HG02678 (cell line): ENCODE measurements at regions not wholly inside any gene's neighbourhood (a gene's known extent, or its start where the extent isn't known, plus 50 kb on each side); places are given as distances from the start of the nearest gene placed in this dataset.

Experiments used
- ATAC-seq: cut with Tn5 transposase; IDR thresholded peaks from one replicate; pipeline ENCODE4 v1.9.1; 2021; ENCODE audit warnings: mild to moderate bottlenecking, moderate library complexity; ENCODE audit not compliant: unreplicated experiment

DNA sequence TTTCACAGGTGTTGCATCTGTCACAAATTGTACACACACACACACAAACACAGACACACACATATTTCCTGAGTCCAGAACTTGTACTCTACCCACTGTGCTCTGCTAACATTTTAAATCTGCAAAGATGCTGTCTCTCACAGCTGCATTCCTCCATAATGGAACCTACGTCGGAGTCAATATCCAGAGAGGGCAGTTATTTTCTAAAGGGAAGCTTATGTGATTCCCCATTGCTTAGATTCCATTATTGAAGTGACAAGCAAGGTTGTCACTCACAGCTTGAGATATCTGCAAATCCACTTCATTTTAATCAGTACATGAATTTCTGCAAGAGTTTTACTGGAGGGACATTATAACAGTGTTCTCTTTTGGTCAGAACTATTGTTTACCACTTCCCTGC is 992.4 kb downstream of the NSUN3 start:
- ATAC-seq, result no peak

- no peak for ATAC-seq
Measured at GRCh38 chr3:95082191-95082590, 1019.3 kb downstream of the NSUN3 start.

DNA sequence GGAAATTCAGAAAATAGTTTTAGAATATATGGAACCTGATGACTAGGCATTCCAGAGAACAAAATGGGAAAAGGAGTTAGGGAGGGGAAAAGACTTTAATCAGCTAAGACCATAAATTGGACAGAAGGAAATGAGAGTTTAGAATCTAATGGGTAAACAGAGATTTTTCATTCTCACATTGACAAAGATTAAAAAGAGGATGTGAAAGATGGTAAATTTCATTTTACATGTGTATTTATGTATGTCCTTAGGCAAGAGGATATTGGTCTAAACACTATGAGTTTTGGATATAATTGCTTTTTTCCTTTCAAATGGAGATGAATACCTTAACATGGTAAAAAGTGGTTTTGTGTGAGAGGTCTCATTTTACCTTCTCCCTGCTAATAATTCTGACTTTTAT is 1021.9 kb downstream of the NSUN3 start:
- no peak for ATAC-seq

DNA sequence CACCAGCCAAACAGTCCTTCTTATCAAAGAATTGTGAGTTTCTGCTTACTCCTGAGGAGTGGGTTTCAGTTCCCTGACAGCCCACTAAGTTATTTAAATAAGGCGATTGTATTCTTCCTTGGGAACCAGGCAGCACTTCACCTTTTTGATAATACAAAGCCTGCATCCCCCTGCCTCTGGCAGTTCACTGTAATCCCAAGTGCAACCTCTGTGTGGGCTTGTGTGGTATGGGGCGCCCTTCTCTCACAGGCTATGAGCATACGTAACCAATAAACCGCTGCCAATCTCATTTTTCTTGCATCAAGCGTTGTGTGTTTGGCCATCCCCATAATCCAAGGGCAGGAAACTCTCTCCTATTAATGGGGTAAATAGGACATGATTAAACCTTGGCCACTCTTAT is 1025.6 kb downstream of the NSUN3 start:
- ATAC-seq, result no peak

DNA sequence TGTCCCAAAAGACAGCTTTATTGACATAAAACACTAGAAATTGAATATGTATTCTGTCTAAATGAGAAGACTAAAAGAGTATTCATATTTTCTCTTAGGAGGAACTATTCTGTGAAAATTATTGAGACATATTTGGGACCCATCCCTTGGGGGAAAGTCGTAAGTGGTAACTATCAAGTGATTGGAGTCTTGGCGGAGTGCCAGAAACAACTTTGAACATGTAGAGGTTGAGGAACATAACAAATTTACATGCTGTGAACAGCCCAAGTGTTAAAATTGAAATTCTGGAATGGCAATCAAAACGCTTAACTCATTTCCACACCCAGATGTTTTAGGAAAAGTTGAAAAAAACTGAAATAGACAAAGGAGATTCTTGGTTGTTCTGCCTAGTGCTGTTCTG is 1034.6 kb downstream of the NSUN3 start:
- no peak for ATAC-seq

DNA sequence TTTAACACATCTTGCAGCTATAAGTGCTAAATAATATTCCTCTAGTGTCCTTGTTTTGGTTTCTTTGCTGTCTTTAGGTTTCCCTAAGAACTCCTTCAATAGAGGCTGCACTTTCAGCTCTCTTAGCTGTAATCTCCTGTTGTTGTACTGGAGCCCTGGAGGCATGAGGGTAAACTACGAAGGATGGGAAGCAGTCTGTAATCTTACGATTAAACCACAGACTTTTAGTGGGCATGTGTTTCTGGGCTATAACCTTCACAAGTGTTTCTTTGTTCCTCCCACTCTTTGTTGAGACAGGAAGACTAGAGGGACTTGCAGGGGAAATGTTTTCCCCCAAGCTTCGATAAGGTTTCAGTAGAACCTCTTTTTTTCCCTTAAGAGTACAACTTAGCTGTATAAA is 1058.1 kb downstream of the NSUN3 start:
- no peak for ATAC-seq

DNA sequence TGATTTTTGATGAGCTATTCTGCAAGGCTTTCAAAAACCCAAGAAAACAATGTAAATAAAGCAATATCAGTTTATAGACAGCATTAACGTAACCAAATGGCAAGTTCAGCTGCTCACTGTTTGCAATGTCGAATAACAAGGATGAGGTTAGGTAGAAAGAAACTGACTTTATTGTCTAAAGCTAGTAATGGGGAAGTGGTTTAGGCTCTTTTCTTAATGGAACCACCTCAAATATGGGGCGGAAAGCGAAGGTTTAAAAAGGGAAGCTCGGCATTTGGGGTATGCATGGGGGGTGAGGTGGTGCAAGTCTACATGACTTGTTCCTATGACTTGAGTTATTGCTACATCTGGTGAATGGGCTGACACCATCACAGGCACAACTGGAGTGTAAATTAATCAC is 1060.2 kb downstream of the NSUN3 start:
- no peak for ATAC-seq

DNA sequence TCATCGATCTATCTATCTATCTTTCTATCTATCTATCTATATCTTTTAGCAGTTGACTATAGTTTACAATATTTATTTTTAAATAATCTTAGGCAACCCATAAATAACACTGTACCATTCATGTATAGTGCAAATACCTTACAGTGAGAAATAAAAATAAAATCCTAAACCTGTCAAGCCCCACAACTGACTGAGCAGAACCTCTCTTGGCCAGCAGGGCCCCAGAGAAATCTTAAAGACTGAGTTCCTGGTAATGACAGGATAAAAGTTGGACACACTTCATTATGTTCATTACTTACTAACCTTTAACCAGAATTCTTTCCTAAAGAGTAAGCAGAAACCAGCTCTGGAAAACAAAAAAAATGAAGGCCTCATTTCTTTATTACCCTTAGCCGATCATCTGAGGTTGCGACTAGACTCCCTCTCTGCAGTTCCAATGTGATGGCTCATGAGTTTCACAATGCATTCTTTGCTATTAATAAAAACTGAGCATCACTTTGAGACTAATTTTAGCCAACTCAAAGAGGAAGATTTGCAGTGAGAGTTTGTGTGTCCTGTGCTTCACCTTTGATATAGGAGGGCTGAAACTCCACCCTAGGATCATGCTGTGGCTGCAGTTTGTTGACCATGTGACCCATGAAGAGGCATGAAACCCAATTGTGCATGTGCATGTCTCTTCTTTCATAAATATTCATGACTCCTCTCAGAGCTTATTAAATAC is 1072.0 kb downstream of the NSUN3 start:
- ATAC-seq, result no peak

DNA sequence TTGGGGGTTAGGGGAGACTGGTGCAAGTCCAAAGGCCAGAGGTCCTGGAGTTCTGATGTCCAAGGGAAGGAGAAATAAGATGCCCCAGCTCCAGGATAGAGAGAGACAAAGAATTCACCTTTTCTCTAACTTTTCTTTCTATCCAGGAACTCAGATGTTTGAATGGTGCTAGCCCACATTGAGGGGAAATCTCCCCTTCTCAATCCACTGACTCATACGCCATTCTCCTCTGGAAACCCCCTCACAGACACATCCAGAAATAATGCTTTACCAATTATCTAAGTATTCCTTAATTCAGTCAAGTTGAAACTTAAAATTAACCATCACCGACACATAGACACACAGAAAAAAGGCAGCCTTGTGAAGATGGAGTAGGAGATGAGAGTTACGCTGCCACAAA is 1085.2 kb downstream of the NSUN3 start:
- ATAC-seq, result peak; percentile 48

DNA sequence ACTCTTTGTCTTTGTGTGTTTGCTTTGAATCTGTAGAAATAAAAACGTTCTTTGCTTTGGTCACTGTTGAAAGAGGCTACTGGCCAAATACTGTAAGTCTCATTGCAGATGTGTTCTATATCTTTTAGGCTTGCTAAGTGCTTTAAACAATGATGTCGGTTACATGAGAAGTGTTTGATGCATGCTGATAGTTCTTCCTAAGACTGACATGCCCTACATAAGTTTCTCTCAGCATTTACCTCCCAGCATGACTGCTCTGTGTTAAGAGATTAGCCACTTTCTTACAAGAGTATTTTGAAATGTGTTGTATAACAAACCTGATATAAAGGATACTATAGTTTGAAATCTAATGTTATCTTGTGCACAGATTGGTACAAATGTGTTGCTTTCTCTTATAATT is 1088.7 kb downstream of the NSUN3 start:
- no peak for ATAC-seq

GRCh38 chr3:95154766-95155165 is 1091.9 kb downstream of the NSUN3 start:
- ATAC-seq, result no peak

DNA sequence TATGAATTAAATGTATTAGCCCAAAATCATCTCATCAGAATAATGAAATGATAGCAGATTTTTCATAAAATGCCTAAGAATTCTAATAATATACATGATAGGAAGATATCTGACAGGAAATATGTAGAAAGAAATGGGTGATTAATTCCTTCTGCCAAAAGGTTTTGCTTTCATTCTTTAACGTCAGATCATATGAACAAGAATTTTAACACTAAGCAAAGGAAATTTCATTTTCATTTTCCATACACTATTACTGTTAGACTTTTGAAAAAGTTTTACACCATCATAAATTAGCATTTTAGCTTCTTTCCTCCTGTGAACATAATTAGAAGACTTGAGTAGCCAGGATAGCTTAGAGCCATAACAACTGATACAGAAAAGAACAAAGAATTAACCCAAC is 1099.9 kb downstream of the NSUN3 start:
- ATAC-seq, result peak; percentile 57

GRCh38 chr3:95167748-95168147 is 1104.9 kb downstream of the NSUN3 start:
- no peak for ATAC-seq

- ATAC-seq, result no peak
Measured at GRCh38 chr3:95168526-95168925, 1105.7 kb downstream of the NSUN3 start.

GRCh38 chr3:95172164-95172943 is 1109.5 kb downstream of the NSUN3 start:
- no peak for ATAC-seq

DNA sequence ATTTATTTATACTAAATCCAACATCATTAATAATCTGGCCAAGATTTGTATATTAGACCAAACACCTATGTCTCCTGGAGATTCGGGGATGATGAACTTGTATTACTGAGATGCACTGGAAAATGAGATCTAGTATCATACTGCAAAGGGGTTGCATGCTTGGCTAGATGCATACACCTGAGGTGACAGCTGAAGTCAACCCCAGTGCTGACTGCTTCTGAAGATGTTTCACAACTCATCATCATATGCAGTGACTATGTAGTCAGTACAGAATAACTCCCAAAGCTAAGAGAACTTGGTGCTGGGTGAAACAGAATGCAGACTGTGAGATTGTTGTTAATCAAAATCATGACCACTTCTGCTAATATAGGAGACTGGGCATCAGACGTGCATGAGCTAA is 1114.2 kb downstream of the NSUN3 start:
- peak; percentile 89 for ATAC-seq

GRCh38 chr3:95184038-95184437 is 1121.2 kb downstream of the NSUN3 start:
- no peak for ATAC-seq

DNA sequence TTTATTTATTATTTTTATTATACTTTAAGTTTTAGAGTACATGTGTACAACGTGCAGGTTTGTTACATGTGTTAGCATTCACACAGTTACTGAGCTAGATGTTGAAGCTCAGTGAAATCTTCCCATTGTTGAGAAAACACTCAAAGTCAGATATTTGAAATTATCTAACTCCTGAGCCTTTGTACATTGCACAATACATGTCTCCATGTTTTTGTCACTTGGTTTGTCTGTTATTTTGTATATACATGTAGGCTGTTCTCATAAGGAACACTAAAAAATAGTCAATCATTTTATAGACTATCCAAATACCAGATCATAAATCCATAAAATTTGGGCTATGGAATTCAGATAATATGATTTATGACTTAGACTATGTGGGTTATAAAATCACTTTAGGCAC is 1126.5 kb downstream of the NSUN3 start:
- no peak for ATAC-seq

DNA sequence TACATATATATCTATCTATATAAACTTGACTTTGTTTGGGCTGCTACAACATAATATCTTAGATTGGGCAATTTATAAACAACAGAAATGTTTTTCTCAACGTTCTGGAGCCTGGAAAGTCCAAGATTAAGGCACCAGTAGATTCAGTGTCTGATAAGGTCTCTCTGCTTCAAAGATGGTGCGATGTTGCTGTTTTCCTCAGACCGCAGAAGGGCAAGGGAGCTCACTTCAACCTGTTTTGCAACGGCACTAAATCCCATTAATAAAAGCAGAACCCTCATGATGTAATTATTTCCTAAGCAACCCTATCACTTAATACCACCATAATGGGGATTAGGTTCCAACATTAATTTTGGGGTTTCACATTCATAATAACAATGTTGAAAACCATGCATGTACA is 1134.8 kb downstream of the NSUN3 start:
- ATAC-seq, result no peak

GRCh38 chr3:95200384-95200783 is 1137.5 kb downstream of the NSUN3 start:
- no peak for ATAC-seq

- ATAC-seq, result no peak
Measured at GRCh38 chr3:95210878-95211277, 1148.0 kb downstream of the NSUN3 start.

DNA sequence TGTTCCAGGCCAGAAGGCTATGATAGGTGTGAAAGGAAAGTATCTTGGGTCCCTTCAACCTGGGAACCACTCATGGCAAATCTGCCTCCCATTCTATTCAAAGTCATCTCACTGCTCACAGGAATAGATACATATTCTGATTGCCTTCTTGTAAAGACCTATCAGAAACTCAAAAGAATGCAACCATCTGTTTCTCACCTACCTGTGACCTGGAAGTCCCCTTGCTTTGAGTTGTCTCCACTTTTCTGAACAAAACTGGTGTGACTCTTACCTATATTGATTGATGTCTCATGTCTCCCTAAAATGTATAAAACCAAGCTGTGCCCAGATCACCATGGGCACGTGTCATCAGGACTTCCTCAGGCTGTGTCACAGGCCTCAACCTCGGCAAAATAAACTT is 1149.3 kb downstream of the NSUN3 start:
- ATAC-seq, result no peak
